Activated T-cell treated with anti-CD3 and anti-CD28 coated beads, Interleukin-2, amount 50 U/mL, for 4 hours (primary cell): ENCODE measurements at regions not wholly inside any gene's neighbourhood (a gene's known extent, or its start where the extent isn't known, plus 50 kb on each side); places are given as distances from the start of the nearest gene placed in this dataset.
"Not testable (repeated sequence)": the region's sequence is repeated elsewhere in the genome, so short reads cannot be mapped to it uniquely, and the experiment has no call there.

ENCODE experiments used
- ATAC-seq, 2 donors: fragments of 200-7000 bp; cut with Tn5 transposase; one replicate each; pipeline ENCODE4 v1.10.0; 2021
- DNase-seq: peaks from one replicate; pipeline ENCODE4 v3.0.0-alpha.2; 2020
- H3K27me3 Mint-ChIP-seq: one replicate; pipeline ENCODE4 v1.8.0; 2021; ENCODE audit warnings: low read depth, mixed read lengths
- H3K36me3 Mint-ChIP-seq: one replicate; pipeline ENCODE4 v1.8.0; 2022; ENCODE audit warnings: mixed read lengths; ENCODE audit not compliant: insufficient read depth
- H3K4me1 Mint-ChIP-seq: one replicate; pipeline ENCODE4 v1.8.0; 2021; ENCODE audit warnings: low read depth, mixed read lengths
- H3K4me3 Mint-ChIP-seq: one replicate; pipeline ENCODE4 v1.8.0; 2021; ENCODE audit warnings: mild to moderate bottlenecking, moderate library complexity, mixed read lengths
- H3K9me3 Mint-ChIP-seq: one replicate; pipeline ENCODE4 v1.8.0; 2021; ENCODE audit warnings: mixed read lengths

DNA sequence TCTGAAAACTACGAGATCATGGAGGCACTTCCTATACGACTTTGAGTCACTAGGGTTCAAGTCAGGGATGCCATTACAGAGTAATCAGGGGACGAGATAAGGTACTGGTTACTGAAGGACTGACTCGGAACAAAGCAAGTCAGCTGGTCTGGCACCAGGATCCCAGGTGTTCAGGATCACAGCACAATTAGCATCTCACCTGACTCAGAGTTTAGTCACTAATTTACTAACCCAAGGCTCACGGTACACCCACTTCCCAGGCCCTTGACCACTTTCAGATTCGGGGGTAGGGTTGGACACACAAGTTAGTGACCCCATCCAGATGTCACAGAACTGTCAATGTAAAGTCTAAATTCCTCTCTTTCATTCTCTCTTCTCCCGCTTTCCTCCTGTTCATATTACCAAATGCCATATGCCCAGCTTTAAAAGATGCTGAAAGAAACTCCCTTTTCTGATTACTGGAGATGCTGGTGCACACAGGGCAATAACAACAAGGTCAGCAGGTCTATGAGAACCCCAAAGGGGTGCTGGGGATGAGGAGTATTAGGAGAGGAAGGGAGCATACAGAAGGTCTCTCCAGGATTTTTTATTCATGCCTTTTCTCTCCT is 657.8 kb downstream of the TLE1 start:
- Mint-ChIP-seq H3K27me3 (no peaks in the 10 kb centered on the region), H3K36me3 (no peaks in the 10 kb centered on the region), H3K4me3 (no peak overlapping the region), H3K4me1 (no peaks in the 10 kb centered on the region), H3K9me3 (peaks cover 4% of the 10 kb centered on the region)
- ATAC-seq (no peak), DNase-seq (no peak)

DNA sequence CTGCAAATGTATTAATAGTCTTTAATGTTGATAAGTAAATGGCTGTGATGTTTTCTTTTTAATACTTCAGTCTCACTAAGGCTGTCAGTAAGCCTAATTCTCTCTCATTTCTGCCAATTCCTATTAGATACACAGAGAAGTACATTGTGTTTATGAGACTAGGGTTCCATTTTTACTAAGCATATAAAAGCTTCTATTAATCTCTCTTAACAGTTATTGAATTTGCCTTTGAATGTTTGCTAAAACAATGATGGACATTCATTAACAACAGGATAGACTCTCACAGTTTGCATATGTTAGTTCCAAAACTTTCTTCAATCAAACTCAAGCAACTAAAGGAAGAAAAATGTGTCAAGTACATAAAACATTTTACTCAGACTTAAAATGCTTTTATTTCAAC is 659.3 kb downstream of the TLE1 start:
- ATAC-seq (no peak), DNase-seq (no peak)
- H3K27me3 Mint-ChIP-seq, result no peaks in the 10 kb centered on the region
- H3K9me3 Mint-ChIP-seq, result peaks cover 4% of the 10 kb centered on the region
- H3K36me3 Mint-ChIP-seq, result no peaks in the 10 kb centered on the region
- no peaks in the 10 kb centered on the region for H3K4me1 Mint-ChIP-seq
- no peak overlapping the region for H3K4me3 Mint-ChIP-seq

DNA sequence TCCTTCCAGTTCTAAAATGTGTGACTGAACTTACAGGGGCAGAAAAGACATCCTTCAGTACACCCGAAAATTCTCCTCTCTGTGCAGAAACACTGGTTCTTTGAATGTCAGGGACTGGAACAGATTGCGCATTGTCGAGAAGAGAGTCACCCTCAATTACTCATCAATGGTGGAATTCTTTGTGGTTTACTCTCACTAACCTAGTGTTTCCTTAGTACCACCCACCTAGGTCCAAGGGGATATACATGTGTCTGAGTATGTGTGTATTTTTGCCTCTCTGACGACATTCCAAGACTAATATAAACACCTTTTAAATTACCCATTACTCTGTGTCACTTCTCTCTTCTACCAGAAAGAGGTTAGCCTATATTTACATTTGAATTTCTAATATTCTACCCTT is 660.8 kb downstream of the TLE1 start:
- H3K36me3 Mint-ChIP-seq, result no peaks in the 10 kb centered on the region
- no peak for DNase-seq
- H3K27me3 Mint-ChIP-seq, result no peaks in the 10 kb centered on the region
- H3K9me3 Mint-ChIP-seq, result peaks cover 11% of the 10 kb centered on the region
- H3K4me3 Mint-ChIP-seq, result no peak overlapping the region
- no peaks in the 10 kb centered on the region for H3K4me1 Mint-ChIP-seq
- no peak for ATAC-seq

DNA sequence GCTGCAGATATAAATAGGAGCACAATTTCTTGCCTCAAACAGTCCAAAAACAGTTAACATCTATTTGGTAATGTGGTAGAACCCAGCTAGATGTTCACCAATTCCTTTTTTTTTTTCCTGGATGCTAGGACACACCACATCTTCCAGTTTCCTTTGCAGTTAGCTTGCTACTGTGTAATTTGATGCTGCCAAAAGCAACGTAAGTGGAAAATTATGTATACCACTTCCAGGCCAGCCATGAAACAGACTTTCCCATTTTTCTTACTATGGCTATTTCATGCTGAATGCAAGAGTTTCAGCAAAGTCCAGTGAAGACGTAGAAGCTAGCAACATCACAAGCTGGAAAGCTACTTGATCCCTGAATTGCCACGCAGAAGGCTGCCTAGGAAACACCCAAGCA is 667.2 kb downstream of the TLE1 start:
- no peak for DNase-seq
- ATAC-seq, result no peak
- peaks cover 8% of the 10 kb centered on the region for H3K9me3 Mint-ChIP-seq
- H3K27me3 Mint-ChIP-seq, result no peaks in the 10 kb centered on the region
- no peaks in the 10 kb centered on the region for H3K36me3 Mint-ChIP-seq
- H3K4me1 Mint-ChIP-seq, result no peaks in the 10 kb centered on the region
- H3K4me3 Mint-ChIP-seq, result no peak overlapping the region

DNA sequence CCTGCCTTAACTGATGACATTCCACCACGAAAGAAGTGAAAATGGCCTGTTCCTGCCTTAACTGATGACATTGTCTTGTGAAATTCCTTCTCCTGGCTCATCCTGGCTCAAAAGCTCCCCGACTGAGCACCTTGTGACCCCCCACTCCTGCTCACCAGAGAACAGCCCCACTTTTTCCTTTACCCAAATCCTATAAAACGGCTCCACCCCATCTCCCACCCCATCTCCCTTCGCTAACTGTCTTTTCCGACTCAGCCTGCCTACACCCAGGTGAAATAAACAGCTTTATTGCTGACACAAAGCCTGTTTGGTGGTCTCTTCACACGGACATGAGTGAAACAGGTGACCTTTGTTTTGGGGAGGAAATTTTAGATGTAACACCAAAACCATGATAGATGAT is 674.4 kb downstream of the TLE1 start:
- peaks cover 12% of the 10 kb centered on the region for H3K9me3 Mint-ChIP-seq
- H3K36me3 Mint-ChIP-seq, H3K27me3 Mint-ChIP-seq, H3K4me3 Mint-ChIP-seq, DNase-seq, H3K4me1 Mint-ChIP-seq, ATAC-seq: not testable (repeated sequence)

DNA sequence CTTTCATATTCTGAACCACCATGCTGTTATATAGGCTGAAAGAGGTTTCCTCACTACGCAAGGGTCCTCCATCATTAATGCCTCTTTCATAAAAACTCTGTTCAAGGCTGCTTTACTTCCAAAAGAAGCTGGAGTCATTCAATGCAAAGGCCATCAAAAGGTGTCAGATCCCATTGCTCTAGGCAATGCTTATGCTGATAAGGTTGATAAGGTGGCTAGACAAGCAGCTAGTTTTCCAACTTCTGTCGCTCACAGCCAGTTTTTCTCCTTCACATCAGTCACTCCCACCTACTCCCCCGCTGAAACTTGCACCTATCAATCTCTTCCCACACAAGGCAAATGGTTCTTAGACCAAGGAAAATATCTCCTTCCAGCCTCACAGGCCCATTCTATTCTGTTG is 676.2 kb downstream of the TLE1 start:
- not testable (repeated sequence) for DNase-seq, H3K4me1 Mint-ChIP-seq, H3K4me3 Mint-ChIP-seq, H3K27me3 Mint-ChIP-seq, ATAC-seq, H3K36me3 Mint-ChIP-seq
- H3K9me3 Mint-ChIP-seq, result peaks cover 12% of the 10 kb centered on the region

DNA sequence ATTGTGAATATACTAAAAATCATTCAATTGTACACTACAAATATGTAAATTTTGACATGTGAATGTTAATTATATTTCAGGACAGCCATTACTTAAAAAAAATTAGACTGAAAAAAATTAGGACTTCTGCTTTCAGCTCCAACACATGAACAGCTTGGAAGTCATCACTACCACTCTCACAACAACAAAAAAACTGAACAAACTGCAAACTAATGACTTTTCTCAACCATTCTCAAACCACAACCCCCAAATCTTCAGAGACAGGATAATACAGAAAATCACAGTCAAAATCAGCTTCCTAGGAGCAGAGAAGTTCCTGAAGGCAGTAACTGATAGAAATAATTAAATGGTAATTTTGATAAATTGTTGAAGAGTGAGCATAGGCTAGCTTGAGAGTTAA is 686.4 kb downstream of the TLE1 start:
- ATAC-seq (no peak), DNase-seq (no peak)
- Mint-ChIP-seq H3K9me3 (peaks cover 38% of the 10 kb centered on the region), H3K27me3 (no peaks in the 10 kb centered on the region), H3K4me1 (no peaks in the 10 kb centered on the region), H3K36me3 (no peaks in the 10 kb centered on the region), H3K4me3 (no peak overlapping the region)

DNA sequence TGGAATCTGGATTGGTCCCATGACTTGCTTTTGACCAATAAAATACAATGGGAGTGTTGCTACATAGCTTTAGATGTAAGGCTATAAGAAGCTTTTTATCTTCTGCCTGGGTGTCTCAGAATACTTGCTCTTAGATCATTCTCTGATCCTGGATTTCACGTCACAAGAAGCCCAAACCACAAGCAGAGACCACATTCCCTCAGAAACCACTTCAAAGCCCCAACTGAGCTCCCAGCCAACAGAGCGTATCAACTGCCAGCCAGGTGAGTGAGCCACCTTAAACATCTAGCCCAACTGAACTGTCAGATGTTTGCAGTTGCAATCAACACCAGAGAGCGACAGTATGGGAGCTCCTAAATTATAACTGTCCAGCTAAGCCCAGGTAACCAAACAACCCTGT is 687.1 kb downstream of the TLE1 start:
- DNase-seq, result no peak
- H3K27me3 Mint-ChIP-seq, result no peaks in the 10 kb centered on the region
- H3K4me1 Mint-ChIP-seq, result no peaks in the 10 kb centered on the region
- H3K36me3 Mint-ChIP-seq, result no peaks in the 10 kb centered on the region
- no peak for ATAC-seq
- peaks cover 38% of the 10 kb centered on the region for H3K9me3 Mint-ChIP-seq
- no peak overlapping the region for H3K4me3 Mint-ChIP-seq

DNA sequence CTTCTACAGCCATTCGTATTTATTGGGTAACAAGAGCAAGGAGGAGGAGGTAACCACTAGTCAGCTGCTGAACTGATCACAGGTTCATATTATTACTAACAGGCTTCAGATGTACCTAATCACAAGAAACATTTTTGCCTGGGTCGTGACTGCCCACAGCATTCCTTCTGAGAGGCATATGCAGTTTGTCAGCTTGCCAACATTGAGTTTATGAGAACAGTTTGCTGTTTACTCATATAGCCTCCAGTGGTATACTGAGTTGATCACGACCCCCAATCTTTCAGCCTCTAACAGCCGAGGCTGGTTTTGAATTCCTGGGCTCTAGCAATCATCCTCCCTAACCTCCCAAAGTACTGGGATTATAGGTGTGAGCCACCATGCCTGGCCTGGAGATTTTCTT is 693.6 kb downstream of the TLE1 start:
- ATAC-seq (no peak), DNase-seq (no peak)
- H3K4me3 Mint-ChIP-seq, result no peak overlapping the region
- H3K36me3 Mint-ChIP-seq, result no peaks in the 10 kb centered on the region
- no peaks in the 10 kb centered on the region for H3K4me1 Mint-ChIP-seq
- H3K27me3 Mint-ChIP-seq, result no peaks in the 10 kb centered on the region
- H3K9me3 Mint-ChIP-seq, result peaks cover 10% of the 10 kb centered on the region

DNA sequence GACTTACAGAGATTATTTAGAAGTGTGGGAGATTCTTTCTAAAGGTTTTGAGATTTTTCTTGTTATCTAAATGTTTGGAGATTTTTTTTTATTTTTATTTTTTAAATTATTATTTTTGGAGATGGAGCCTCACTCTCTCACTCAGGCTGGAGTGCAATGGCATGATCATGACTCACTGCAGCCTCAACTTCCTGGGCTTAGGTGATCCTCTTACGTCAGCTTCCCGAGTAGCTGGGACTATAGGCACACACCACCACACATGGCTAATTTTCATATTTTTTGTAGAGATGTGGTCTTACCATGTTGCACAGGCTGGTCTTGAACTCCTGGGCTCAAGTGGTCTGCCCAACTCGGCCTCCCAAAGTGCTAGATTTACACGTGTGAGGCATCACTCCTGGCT is 694.5 kb downstream of the TLE1 start:
- Mint-ChIP-seq H3K36me3 (no peaks in the 10 kb centered on the region), H3K4me3 (no peak overlapping the region), H3K4me1 (no peaks in the 10 kb centered on the region), H3K27me3 (no peaks in the 10 kb centered on the region), H3K9me3 (peaks cover 5% of the 10 kb centered on the region)
- DNase-seq (no peak), ATAC-seq (no peak)

DNA sequence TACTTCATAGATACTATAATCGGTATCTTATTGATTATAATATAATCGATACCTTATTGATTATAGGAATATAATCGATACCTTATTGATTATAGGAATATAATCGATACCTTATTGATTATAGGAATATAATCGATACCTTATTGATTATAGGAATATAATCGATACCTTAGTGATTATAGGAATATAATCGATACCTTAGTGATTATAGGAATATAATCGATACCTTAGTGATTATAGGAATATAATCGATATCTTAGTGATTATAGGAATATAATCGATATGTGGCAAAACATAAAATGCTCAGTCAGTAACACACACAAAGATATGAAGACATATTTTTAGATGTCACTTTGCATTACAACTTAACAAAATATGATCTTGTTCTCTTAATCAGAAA is 703.8 kb downstream of the TLE1 start:
- not testable (repeated sequence) for ATAC-seq, H3K36me3 Mint-ChIP-seq, H3K9me3 Mint-ChIP-seq, H3K27me3 Mint-ChIP-seq, H3K4me3 Mint-ChIP-seq, DNase-seq, H3K4me1 Mint-ChIP-seq

DNA sequence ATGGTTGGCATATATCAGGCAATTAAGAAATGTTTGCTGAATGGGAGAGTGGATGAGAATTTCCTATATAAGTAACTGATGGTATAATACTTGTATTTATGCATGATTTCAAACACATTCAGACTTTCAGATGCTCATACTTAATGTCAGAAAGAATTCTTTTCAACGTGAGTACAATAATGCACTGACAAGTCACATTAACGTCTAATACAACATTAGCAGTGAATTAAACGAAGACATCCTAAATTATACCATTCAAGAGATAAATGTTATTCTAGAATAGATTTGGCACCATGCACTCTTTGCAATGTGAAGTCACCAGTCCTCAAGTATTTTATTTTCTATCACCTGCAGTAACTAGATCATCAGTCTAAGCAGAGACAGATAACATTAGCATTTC is 712.9 kb downstream of the TLE1 start:
- no peak for ATAC-seq
- Mint-ChIP-seq H3K27me3 (no peaks in the 10 kb centered on the region), H3K4me1 (no peaks in the 10 kb centered on the region)

DNA sequence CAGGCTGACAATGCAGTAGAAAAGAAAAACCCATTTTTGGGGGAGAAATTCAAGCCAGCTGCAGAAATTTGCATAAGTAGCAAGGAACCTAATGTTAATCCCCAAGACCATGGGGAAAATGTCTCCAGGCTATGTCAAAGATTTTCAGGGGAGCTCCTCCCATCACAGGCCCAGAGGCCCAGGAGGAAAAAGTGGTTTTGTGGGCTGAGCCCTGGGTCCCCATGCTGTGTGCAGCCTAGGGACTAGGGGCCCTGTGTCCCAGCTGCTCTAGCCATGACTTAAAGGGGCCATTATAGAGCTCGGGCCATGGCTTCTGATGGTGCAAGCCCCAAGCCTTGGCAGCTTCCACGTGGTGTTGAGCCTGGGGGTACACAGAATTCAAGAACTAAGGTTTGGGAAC is 719.0 kb downstream of the TLE1 start:
- H3K27me3 Mint-ChIP-seq, DNase-seq, H3K36me3 Mint-ChIP-seq, H3K4me1 Mint-ChIP-seq, H3K4me3 Mint-ChIP-seq, ATAC-seq: not testable (repeated sequence)
- H3K9me3 Mint-ChIP-seq, result peaks cover 29% of the 10 kb centered on the region

More for the DNA sequence above, 712.9 kb downstream of the TLE1 start:
- peaks cover 36% of the 10 kb centered on the region for H3K9me3 Mint-ChIP-seq
- H3K36me3 Mint-ChIP-seq, result no peaks in the 10 kb centered on the region
- H3K4me3 Mint-ChIP-seq, result no peak overlapping the region
- no peak for DNase-seq

DNA sequence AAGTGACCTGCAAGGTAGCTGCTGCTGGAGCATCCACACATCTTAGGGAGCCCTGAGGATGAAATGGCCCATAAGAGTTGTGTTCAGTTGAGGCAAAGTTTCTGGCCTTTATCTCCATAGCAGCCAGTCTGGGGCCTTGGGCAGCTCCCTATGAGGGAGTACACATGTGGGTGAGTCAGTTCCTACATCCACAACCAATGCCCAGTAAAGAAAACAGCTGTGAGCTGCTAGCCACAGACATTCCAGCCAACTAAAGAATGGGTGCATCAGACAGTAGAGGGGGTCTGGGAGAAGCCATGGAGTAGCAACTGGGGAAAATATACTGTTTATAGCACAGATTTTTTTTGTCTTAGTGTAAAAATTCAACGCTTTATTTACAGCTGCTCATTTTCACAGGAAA is 720.7 kb downstream of the TLE1 start:
- no peaks in the 10 kb centered on the region for H3K36me3 Mint-ChIP-seq
- no peaks in the 10 kb centered on the region for H3K4me1 Mint-ChIP-seq
- ATAC-seq (no peak), DNase-seq (no peak)
- no peak overlapping the region for H3K4me3 Mint-ChIP-seq
- peaks cover 20% of the 10 kb centered on the region for H3K9me3 Mint-ChIP-seq
- H3K27me3 Mint-ChIP-seq, result no peaks in the 10 kb centered on the region

DNA sequence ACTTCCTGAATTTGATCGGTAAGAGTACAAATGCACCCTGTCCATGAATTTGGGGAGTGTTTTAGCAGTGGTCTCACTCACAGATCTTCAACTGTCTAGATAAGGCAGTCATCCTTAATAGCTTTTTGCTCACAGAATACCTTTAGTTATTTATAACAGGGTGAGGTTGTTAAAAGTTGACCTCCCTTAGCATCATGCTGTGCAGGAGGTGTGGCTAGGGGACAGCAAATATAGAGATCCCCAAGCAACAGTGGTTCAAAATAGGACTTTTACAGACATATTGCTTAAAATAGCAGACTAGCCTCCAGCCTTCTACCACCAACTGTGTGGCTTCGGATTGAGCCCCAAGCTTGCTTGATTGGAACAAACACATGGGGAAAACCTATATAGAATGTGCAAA is 724.4 kb downstream of the TLE1 start:
- no peak overlapping the region for H3K4me3 Mint-ChIP-seq
- no peaks in the 10 kb centered on the region for H3K36me3 Mint-ChIP-seq
- H3K4me1 Mint-ChIP-seq, result no peaks in the 10 kb centered on the region
- DNase-seq (no peak), ATAC-seq (no peak)
- H3K27me3 Mint-ChIP-seq, result no peaks in the 10 kb centered on the region
- peaks cover 15% of the 10 kb centered on the region for H3K9me3 Mint-ChIP-seq

DNA sequence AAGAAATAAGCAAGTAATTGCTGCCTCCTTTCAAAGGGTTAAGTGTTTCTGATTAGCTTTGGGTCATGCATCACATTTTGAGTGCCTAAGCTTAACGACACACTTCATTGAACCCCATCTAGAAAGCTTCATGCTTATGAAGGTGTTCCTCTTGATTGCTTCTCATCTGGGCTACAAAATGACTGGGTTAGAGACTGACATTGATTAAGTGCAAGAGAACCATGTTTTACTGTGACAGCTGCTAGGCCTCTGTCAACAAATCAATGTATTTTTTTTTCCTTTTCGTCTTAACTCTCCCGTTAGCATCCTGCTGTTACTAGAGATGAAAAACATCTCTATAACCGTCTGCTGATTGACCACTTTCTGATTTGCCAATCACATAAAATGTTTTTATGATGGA is 725.0 kb downstream of the TLE1 start:
- ATAC-seq (no peak), DNase-seq (no peak)
- Mint-ChIP-seq H3K4me3 (no peak overlapping the region), H3K9me3 (peaks cover 12% of the 10 kb centered on the region), H3K27me3 (no peaks in the 10 kb centered on the region), H3K36me3 (no peaks in the 10 kb centered on the region), H3K4me1 (no peaks in the 10 kb centered on the region)
